SH-SY5Y (cell line): ENCODE measurements at regions not wholly inside any gene's neighbourhood (a gene's known extent, or its start where the extent isn't known, plus 50 kb on each side); places are given as distances from the start of the nearest gene placed in this dataset.

Source experiments
- GATA2 ChIP-seq: IDR thresholded peaks from 2 replicates; pipeline ENCODE4 v1.6.1; 2011; ENCODE audit warnings: mild to moderate bottlenecking, low read depth, low read length
- GATA3 ChIP-seq: IDR thresholded peaks from 2 replicates; pipeline ENCODE4 v1.6.1; 2011; ENCODE audit warnings: low read depth, mild to moderate bottlenecking, low read length, moderate library complexity

DNA sequence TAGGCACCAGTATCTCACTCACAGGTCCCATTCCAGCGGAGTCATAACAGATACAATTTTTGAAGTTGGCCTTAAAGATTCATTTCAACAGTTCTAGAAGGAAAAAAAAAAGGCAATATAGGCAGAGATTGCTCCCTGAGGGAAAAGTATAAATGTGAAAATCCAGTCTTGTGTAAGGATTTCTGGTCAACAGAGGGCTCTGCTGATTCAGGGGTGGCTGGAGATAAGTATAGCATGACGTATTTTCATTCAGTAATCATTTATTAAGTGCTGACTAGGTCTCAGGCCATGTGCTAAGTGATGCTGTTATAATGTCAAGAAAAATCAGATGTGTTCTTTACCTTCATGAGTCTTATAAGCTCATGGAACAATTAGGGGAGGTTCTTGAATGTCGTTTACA, 377.3 kb upstream of the MEF2C start:
- TF ChIP-seq GATA2 = no peak
- TF ChIP-seq GATA3 = no peak
